ENCODE measurements at regions not wholly inside any gene's neighbourhood (a gene's known extent, or its start where the extent isn't known, plus 50 kb on each side); places are given as distances from the start of the nearest gene placed in this dataset.

GRCh38 chr3:194051366-194052149 lies 84.4 kb upstream of the HES1 start:
- no peak for TF ChIP-seq CTCF (IDR thresholded peaks at IDR 0.05; ENCODE audit: low read depth, low read length, missing input control)
- no peak for TF ChIP-seq YY1 (IDR thresholded peaks at IDR 0.05)
- TF ChIP-seq REST (IDR thresholded peaks at IDR 0.05): no peak
- TF ChIP-seq FOXA1 (IDR thresholded peaks at IDR 0.05): no peak
- TF ChIP-seq JUND (IDR thresholded peaks at IDR 0.05): no peak
- TF ChIP-seq RAD21 (IDR thresholded peaks at IDR 0.05): no peak
- no peak for TF ChIP-seq ATF3 (IDR thresholded peaks at IDR 0.05)
- no peak for TF ChIP-seq MAX (IDR thresholded peaks at IDR 0.05)

All from liver (tissue), 3 donors.